Suprapubic skin (tissue), 4 donors: ENCODE measurements at regions not wholly inside any gene's neighbourhood (a gene's known extent, or its start where the extent isn't known, plus 50 kb on each side); places are given as distances from the start of the nearest gene placed in this dataset.

Experiments
- CTCF ChIP-seq, 2 donors: fragments of 200-600 bp in 1 of 2; fragments of 450-650 bp in 1 of 2; sonication (generic) in 1 of 2; IDR thresholded peaks; one replicate each; pipeline ENCODE4 v1.5.1; 2016 to 2019; ENCODE audit warnings: antibody characterized with exemption in 2 of 2, mild to moderate bottlenecking in 1 of 2, moderate library complexity in 1 of 2
- POLR2A ChIP-seq, 2 donors: fragments of 450-650 bp; IDR thresholded peaks; one replicate each; pipeline ENCODE4 v1.6.1; 2017; ENCODE audit warnings: antibody characterized with exemption in 2 of 2, mild to moderate bottlenecking in 2 of 2, moderate library complexity in 2 of 2
- POLR2AphosphoS5 ChIP-seq, 3 donors: sonication (generic); formaldehyde crosslinking; IDR thresholded peaks; one replicate each; pipeline ENCODE4 v1.6.1; 2017; ENCODE audit warnings: antibody characterized with exemption in 3 of 3

GRCh38 chr1:25061261-25061995 lies 131.4 kb upstream of the RUNX3 start:
- TF ChIP-seq CTCF (IDR thresholded peaks at IDR 0.05) (no peak), POLR2A (IDR thresholded peaks at IDR 0.05) (no peak), POLR2AphosphoS5 (IDR thresholded peaks at IDR 0.05) (no peak)
